IMR-90 (cell line): ENCODE measurements at regions not wholly inside any gene's neighbourhood (a gene's known extent, or its start where the extent isn't known, plus 50 kb on each side); places are given as distances from the start of the nearest gene placed in this dataset.

Source experiments
- ATAC-seq: fragments of 200-7000 bp; cut with Tn5 transposase; 2 replicates; pipeline ENCODE4 v1.9.1; 2020; ENCODE audit warnings: low read depth, mild to moderate bottlenecking, moderate library complexity
- BruUV-seq: library from RNA; stranded (reverse); fragments of 400-500 nt; replicated peaks from 2 replicates; lab custom pipeline; 2021; lab: Mats Ljungman, UMichigan
- CTCF ChIA-PET: fragments of 300-600 bp; formaldehyde crosslinking; extraction: SDS; loops from one replicate; lab custom pipeline; 2021; ENCODE audit warnings: antibody characterized with exemption; lab: Yijun Ruan, JAX
- POLR2A ChIA-PET: fragments of 300-600 bp; sonication (Branson Sonifier 250); formaldehyde crosslinking; loops from one replicate; lab custom pipeline; 2022; ENCODE audit warnings: antibody characterized with exemption; ENCODE audit not compliant: unreplicated experiment; lab: Charles Lee
- DNase-seq: peaks from one replicate; pipeline ENCODE4 v3.0.0; 2013
- H2AFZ ChIP-seq: replicated peaks from 2 replicates; pipeline ENCODE3; 2013; ENCODE audit warnings: low read length, mild to moderate bottlenecking; ENCODE audit not compliant: poor library complexity
- H2AK5ac ChIP-seq: 2 replicates; pipeline ENCODE4 v1.6.1; 2013; ENCODE audit warnings: low read depth, low read length, inconsistent platforms
- H2AK9ac ChIP-seq: replicated peaks from 2 replicates; pipeline ENCODE3; 2013; ENCODE audit warnings: mild to moderate bottlenecking, low read depth, low read length, moderate library complexity; ENCODE audit not compliant: poor library complexity
- H2BK120ac ChIP-seq: 2 replicates; pipeline ENCODE4 v1.6.1; 2013; ENCODE audit warnings: low read depth, low read length, inconsistent platforms
- H2BK15ac ChIP-seq: 3 replicates; pipeline ENCODE4 v1.6.1; 2013; ENCODE audit warnings: low read depth, low read length, inconsistent platforms
- H2BK20ac ChIP-seq: 2 replicates; pipeline ENCODE4 v1.6.1; 2013; ENCODE audit warnings: low read depth, mild to moderate bottlenecking, inconsistent platforms, low read length, moderate library complexity
- H2BK5ac ChIP-seq: 2 replicates; pipeline ENCODE4 v1.6.1; 2013; ENCODE audit warnings: mild to moderate bottlenecking, low read depth, low read length, inconsistent platforms; ENCODE audit not compliant: poor library complexity, severe bottlenecking
- H3K14ac ChIP-seq: replicated peaks from 2 replicates; pipeline ENCODE4 v1.6.1; 2013; ENCODE audit warnings: low read depth, low read length, inconsistent platforms
- H3K18ac ChIP-seq: 2 replicates; pipeline ENCODE4 v1.6.1; 2013; ENCODE audit warnings: low read depth, low read length, control low read depth
- H3K23ac ChIP-seq: 2 replicates; pipeline ENCODE4 v1.6.1; 2013; ENCODE audit warnings: low read depth, low read length, inconsistent platforms
- H3K27ac ChIP-seq: 2 replicates; pipeline ENCODE4 v1.5.1; 2013; ENCODE audit warnings: mild to moderate bottlenecking, control low read depth, low read length; ENCODE audit not compliant: insufficient read depth
- H3K27me3 ChIP-seq: 2 replicates; pipeline ENCODE4 v1.6.1; 2013; ENCODE audit warnings: low read length; ENCODE audit not compliant: control insufficient read depth, insufficient read depth
- H3K36me3 ChIP-seq: 2 replicates; pipeline ENCODE4 v1.6.1; 2013; ENCODE audit warnings: low read length, mixed read lengths; ENCODE audit not compliant: control insufficient read depth, insufficient read depth
- H3K4ac ChIP-seq: 2 replicates; pipeline ENCODE4 v1.6.1; 2013; ENCODE audit warnings: low read depth, low read length, inconsistent platforms
- H3K4me1 ChIP-seq: 2 replicates; pipeline ENCODE4 v1.6.1; 2013; ENCODE audit warnings: low read length, mixed read lengths; ENCODE audit not compliant: control insufficient read depth, insufficient read depth
- H3K4me2 ChIP-seq: 2 replicates; pipeline ENCODE4 v1.6.1; 2013; ENCODE audit warnings: low read depth, mild to moderate bottlenecking, control low read depth, low read length, moderate library complexity
- H3K4me3 ChIP-seq: 2 replicates; pipeline ENCODE4 v1.5.1; 2013; ENCODE audit warnings: low read depth, mild to moderate bottlenecking, control low read depth, low read length, moderate library complexity; ENCODE audit not compliant: insufficient read depth
- H3K56ac ChIP-seq: 2 replicates; pipeline ENCODE4 v1.6.1; 2013; ENCODE audit warnings: low read length, inconsistent platforms; ENCODE audit not compliant: insufficient read depth; ENCODE audit errors: extremely low read depth
- H3K79me1 ChIP-seq, 2 experiments: 2 replicates each; pipeline ENCODE4 v1.6.1; 2013; ENCODE audit warnings: low read length in 2 of 2, inconsistent platforms in 1 of 2, low read depth in 1 of 2
- H3K9ac ChIP-seq: 2 replicates; pipeline ENCODE4 v1.6.1; 2013; ENCODE audit warnings: low read depth, low read length, control low read depth
- H3K9me1 ChIP-seq: 2 replicates; pipeline ENCODE4 v1.6.1; 2013; ENCODE audit warnings: low read length, inconsistent platforms; ENCODE audit not compliant: insufficient read depth
- H3K9me3 ChIP-seq: 2 replicates; pipeline ENCODE4 v1.6.1; 2013; ENCODE audit warnings: low read length; ENCODE audit not compliant: control insufficient read depth, insufficient read depth
- H4K20me1 ChIP-seq: 2 replicates; pipeline ENCODE4 v1.6.1; 2013; ENCODE audit warnings: low read length, inconsistent platforms; ENCODE audit not compliant: insufficient read depth
- H4K5ac ChIP-seq: 2 replicates; pipeline ENCODE4 v1.6.1; 2013; ENCODE audit warnings: mild to moderate bottlenecking, low read depth, low read length, control low read depth
- H4K8ac ChIP-seq, 2 experiments: 2 replicates each; pipeline ENCODE4 v1.6.1; 2013; ENCODE audit warnings: low read depth in 2 of 2, low read length in 2 of 2, control low read depth in 1 of 2, inconsistent platforms in 1 of 2
- H4K91ac ChIP-seq: 2 replicates; pipeline ENCODE4 v1.6.1; 2013; ENCODE audit warnings: low read depth, low read length, inconsistent platforms; ENCODE audit not compliant: insufficient read depth
- BHLHE40 ChIP-seq: fragments of 150-350 bp; IDR thresholded peaks from 2 replicates; pipeline ENCODE4 v1.6.1; 2016; ENCODE audit warnings: mild to moderate bottlenecking, low read depth, low read length
- CEBPB ChIP-seq: IDR thresholded peaks from 2 replicates; pipeline ENCODE4 v1.6.1; 2012; ENCODE audit warnings: low read depth, low read length, improper control_type of control experiment
- CHD1 ChIP-seq: IDR thresholded peaks from 2 replicates; pipeline ENCODE4 v1.6.1; 2012; ENCODE audit warnings: low read depth, low read length, improper control_type of control experiment
- MAFK ChIP-seq: IDR thresholded peaks from 2 replicates; pipeline ENCODE4 v1.6.1; 2012; ENCODE audit warnings: low read depth, low read length, improper control_type of control experiment
- MAZ ChIP-seq: IDR thresholded peaks from 2 replicates; pipeline ENCODE4 v1.6.1; 2012; ENCODE audit warnings: low read depth, mild to moderate bottlenecking, low read length, improper control_type of control experiment, moderate library complexity, borderline replicate concordance
- MXI1 ChIP-seq: IDR thresholded peaks from 2 replicates; pipeline ENCODE4 v1.6.1; 2012; ENCODE audit warnings: low read depth, mild to moderate bottlenecking, low read length, moderate library complexity, borderline replicate concordance
- NFE2L2 ChIP-seq: fragments of 150-350 bp; IDR thresholded peaks from 2 replicates; pipeline ENCODE4 v1.6.1; 2016; ENCODE audit warnings: low read depth, mild to moderate bottlenecking, low read length
- POLR2A ChIP-seq: IDR thresholded peaks from 2 replicates; pipeline ENCODE4 v1.6.1; 2012; ENCODE audit warnings: mild to moderate bottlenecking, low read depth, low read length
- RAD21 ChIP-seq: IDR thresholded peaks from 2 replicates; pipeline ENCODE4 v1.6.1; 2012; ENCODE audit warnings: low read length, improper control_type of control experiment
- RCOR1 ChIP-seq: IDR thresholded peaks from 2 replicates; pipeline ENCODE4 v1.6.1; 2012; ENCODE audit warnings: mild to moderate bottlenecking, low read length, improper control_type of control experiment; ENCODE audit not compliant: insufficient replicate concordance
- RFX5 ChIP-seq: IDR thresholded peaks from 2 replicates; pipeline ENCODE4 v1.8.0; 2012; ENCODE audit warnings: low read depth, mild to moderate bottlenecking, low read length, moderate library complexity
- SMC3 ChIP-seq: fragments of 150-350 bp; IDR thresholded peaks from 2 replicates; pipeline ENCODE4 v1.6.1; 2016; ENCODE audit warnings: low read depth, mild to moderate bottlenecking, antibody characterized with exemption, low read length, moderate library complexity
- WGBS, 2 experiments: methylation state at CpG; one replicate each; pipeline versions ENCODE4 v1.1.5 to v1.1.7; 2013; ENCODE audit warnings: missing lambda C conversion rate in 2 of 2; ENCODE audit not compliant: insufficient read length in 1 of 2; ENCODE audit errors: extremely low coverage in 2 of 2; 5-methylcytosine and 5-hydroxymethylcytosine counted together
- dilution Hi-C: fragments of 300-500 bp; cut with HindIII; formaldehyde crosslinking; loops from one replicate; pipeline ENCODE4 v1.14.3; 2018; ENCODE audit warnings: low sequenced_read_pairs; ENCODE audit not compliant: unreplicated experiment
- in situ Hi-C: fragments of 300-500 bp; cut with MboI; formaldehyde crosslinking; loops from 3 replicates; pipeline ENCODE4 v1.14.3; 2019; ENCODE audit warnings: low sequenced_read_pairs, inconsistent platforms, mixed read lengths
- intact Hi-C: fragments of 100-400 bp; cut with micrococcal nuclease; formaldehyde crosslinking; loops from 2 replicates; pipeline ENCODE4 v1.10.0; 2022
- TF ChIP-seq, protein P1 (sequence below): fragments of 150-350 bp; IDR thresholded peaks from 2 replicates; pipeline ENCODE4 v1.6.1; 2016; ENCODE audit warnings: low read depth, mild to moderate bottlenecking, low read length, moderate library complexity, borderline replicate concordance
- TF ChIP-seq, protein P2 (sequence below): conservative IDR thresholded peaks from 2 replicates; pipeline ENCODE4 v1.5.1; 2012; ENCODE audit warnings: mild to moderate bottlenecking, low read depth, low read length, improper control_type of control experiment
- TF ChIP-seq, protein P3 (sequence below): fragments of 150-350 bp; IDR thresholded peaks from 2 replicates; pipeline ENCODE4 v1.6.1; 2017; ENCODE audit warnings: mild to moderate bottlenecking, antibody characterized with exemption, low read length, low read depth

DNA sequence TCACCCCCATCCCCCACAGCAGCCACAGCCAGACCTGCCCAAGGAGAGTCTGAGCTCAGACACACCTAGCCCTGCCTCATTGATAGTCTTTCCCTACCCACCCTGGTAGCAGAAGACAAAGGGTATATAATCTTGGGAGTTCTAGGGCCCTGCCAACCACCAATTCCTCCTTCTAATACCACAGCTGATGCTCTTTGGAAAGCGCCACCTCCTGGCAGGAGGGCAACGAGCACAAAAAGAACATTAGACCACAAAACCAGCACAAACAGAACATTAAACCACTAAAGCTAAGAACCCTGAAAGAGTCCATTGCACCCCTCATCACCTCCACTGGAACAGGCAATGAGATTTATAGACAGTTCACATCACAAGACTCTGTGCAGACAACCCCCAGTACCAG lies 195.8 kb upstream of the FUT9 start:
- DNase-seq, result no peak
- in situ Hi-C loops (no loop called here), intact Hi-C loops (no loop called here), dilution Hi-C loops (no loop called here)
- Histone ChIP-seq H4K91ac (no peak overlapping the region), H2BK5ac (no peak overlapping the region), H3K9ac (no peak overlapping the region), H3K4me1 (no peaks in the 10 kb centered on the region), H2BK15ac (no peak overlapping the region), H3K27me3 (no peaks in the 10 kb centered on the region), H3K56ac (no peak overlapping the region), H3K4ac (no peak overlapping the region), H3K18ac (no peak overlapping the region), H2AK5ac (no peak overlapping the region), H3K9me3 (peaks cover 5% of the 10 kb centered on the region; the same call in 1 of the 2 replicates), H2AFZ (no peak overlapping the region), H4K20me1 (no peaks in the 10 kb centered on the region), H2BK20ac (no peak overlapping the region), H4K8ac (no peak overlapping the region), H3K4me2 (no peak overlapping the region), H2BK120ac (no peak overlapping the region), H3K27ac (no peak overlapping the region), H3K14ac (no peak overlapping the region), H2AK9ac (no peak overlapping the region), H3K4me3 (no peak overlapping the region), H4K5ac (no peak overlapping the region), H3K23ac (no peak overlapping the region), H3K9me1 (no peaks in the 10 kb centered on the region), H3K79me1 (no peaks in the 10 kb centered on the region), H3K36me3 (no peaks in the 10 kb centered on the region)
- no peak for ATAC-seq
- CTCF ChIA-PET, result no interaction called here
- WGBS, 2 experiments, result no CpG with 5 or more reads among the region's 2 CpGs
- POLR2A ChIA-PET, result no interaction called here
- BruUV-seq, result no TSS peak
- TF ChIP-seq SMC3 (no peak), POLR2A (no peak), RFX5 (no peak), RCOR1 (no peak), MXI1 (no peak), BHLHE40 (no peak), MAFK (no peak), MAZ (no peak), CEBPB (no peak), CHD1 (no peak), NFE2L2 (no peak), RAD21 (no peak)
- TF ChIP-seq, protein P1, sequence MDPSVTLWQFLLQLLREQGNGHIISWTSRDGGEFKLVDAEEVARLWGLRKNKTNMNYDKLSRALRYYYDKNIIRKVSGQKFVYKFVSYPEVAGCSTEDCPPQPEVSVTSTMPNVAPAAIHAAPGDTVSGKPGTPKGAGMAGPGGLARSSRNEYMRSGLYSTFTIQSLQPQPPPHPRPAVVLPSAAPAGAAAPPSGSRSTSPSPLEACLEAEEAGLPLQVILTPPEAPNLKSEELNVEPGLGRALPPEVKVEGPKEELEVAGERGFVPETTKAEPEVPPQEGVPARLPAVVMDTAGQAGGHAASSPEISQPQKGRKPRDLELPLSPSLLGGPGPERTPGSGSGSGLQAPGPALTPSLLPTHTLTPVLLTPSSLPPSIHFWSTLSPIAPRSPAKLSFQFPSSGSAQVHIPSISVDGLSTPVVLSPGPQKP, result no peak
- TF ChIP-seq, protein P2, sequence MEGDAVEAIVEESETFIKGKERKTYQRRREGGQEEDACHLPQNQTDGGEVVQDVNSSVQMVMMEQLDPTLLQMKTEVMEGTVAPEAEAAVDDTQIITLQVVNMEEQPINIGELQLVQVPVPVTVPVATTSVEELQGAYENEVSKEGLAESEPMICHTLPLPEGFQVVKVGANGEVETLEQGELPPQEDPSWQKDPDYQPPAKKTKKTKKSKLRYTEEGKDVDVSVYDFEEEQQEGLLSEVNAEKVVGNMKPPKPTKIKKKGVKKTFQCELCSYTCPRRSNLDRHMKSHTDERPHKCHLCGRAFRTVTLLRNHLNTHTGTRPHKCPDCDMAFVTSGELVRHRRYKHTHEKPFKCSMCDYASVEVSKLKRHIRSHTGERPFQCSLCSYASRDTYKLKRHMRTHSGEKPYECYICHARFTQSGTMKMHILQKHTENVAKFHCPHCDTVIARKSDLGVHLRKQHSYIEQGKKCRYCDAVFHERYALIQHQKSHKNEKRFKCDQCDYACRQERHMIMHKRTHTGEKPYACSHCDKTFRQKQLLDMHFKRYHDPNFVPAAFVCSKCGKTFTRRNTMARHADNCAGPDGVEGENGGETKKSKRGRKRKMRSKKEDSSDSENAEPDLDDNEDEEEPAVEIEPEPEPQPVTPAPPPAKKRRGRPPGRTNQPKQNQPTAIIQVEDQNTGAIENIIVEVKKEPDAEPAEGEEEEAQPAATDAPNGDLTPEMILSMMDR, result no peak
- TF ChIP-seq, protein P3, sequence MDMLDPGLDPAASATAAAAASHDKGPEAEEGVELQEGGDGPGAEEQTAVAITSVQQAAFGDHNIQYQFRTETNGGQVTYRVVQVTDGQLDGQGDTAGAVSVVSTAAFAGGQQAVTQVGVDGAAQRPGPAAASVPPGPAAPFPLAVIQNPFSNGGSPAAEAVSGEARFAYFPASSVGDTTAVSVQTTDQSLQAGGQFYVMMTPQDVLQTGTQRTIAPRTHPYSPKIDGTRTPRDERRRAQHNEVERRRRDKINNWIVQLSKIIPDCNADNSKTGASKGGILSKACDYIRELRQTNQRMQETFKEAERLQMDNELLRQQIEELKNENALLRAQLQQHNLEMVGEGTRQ, result no peak
